ENCODE measurements at regions not wholly inside any gene's neighbourhood (a gene's known extent, or its start where the extent isn't known, plus 50 kb on each side); places are given as distances from the start of the nearest gene placed in this dataset.
"Not testable (repeated sequence)": the region's sequence is repeated elsewhere in the genome, so short reads cannot be mapped to it uniquely, and the experiment has no call there.

- DNase-seq (ENCODE audit: low read depth), result no peak
Measured at GRCh38 chr1:208347191-208347590, 103.0 kb upstream of the PLXNA2 start.

GRCh38 chr1:208349694-208350330 is 105.6 kb upstream of the PLXNA2 start:
- no peak for DNase-seq (ENCODE audit: low read depth)

- no peak for DNase-seq (ENCODE audit: low read depth)
Measured at GRCh38 chr1:208350815-208351214, 106.6 kb upstream of the PLXNA2 start.

GRCh38 chr1:208351838-208352237 is 107.7 kb upstream of the PLXNA2 start:
- DNase-seq (ENCODE audit: low read depth), result no peak

GRCh38 chr1:208353797-208354196 is 109.6 kb upstream of the PLXNA2 start:
- DNase-seq (ENCODE audit: low read depth), result not testable (repeated sequence)

- no peak for DNase-seq (ENCODE audit: low read depth)
Measured at GRCh38 chr1:208357644-208358507, 113.7 kb upstream of the PLXNA2 start.

GRCh38 chr1:208358651-208359050 is 114.5 kb upstream of the PLXNA2 start:
- no peak for DNase-seq (ENCODE audit: low read depth)

GRCh38 chr1:208362011-208362410 is 117.8 kb upstream of the PLXNA2 start:
- DNase-seq (ENCODE audit: low read depth), result no peak

- no peak for DNase-seq (ENCODE audit: low read depth)
Measured at GRCh38 chr1:208366559-208366958, 122.4 kb upstream of the PLXNA2 start.

GRCh38 chr1:208369045-208369444 is 124.9 kb upstream of the PLXNA2 start:
- no peak for DNase-seq (ENCODE audit: low read depth)

- no peak for DNase-seq (ENCODE audit: low read depth)
Measured at GRCh38 chr1:208369658-208370057, 125.5 kb upstream of the PLXNA2 start.

- DNase-seq (ENCODE audit: low read depth), result no peak
Measured at GRCh38 chr1:208374391-208374941, 130.3 kb upstream of the PLXNA2 start.

- DNase-seq (ENCODE audit: low read depth), result no peak
Measured at GRCh38 chr1:208381481-208381880, 137.3 kb upstream of the PLXNA2 start.

- no peak for DNase-seq (ENCODE audit: low read depth)
Measured at GRCh38 chr1:208387908-208388811, 144.0 kb upstream of the PLXNA2 start.

- no peak for DNase-seq (ENCODE audit: low read depth)
Measured at GRCh38 chr1:208393416-208393815, 149.2 kb upstream of the PLXNA2 start.

GRCh38 chr1:208393826-208394225 is 149.6 kb upstream of the PLXNA2 start:
- no peak for DNase-seq (ENCODE audit: low read depth)

- DNase-seq (ENCODE audit: low read depth), result no peak
Measured at GRCh38 chr1:208397286-208397685, 153.1 kb upstream of the PLXNA2 start.

- DNase-seq (ENCODE audit: low read depth), result no peak
Measured at GRCh38 chr1:208405014-208405413, 160.8 kb upstream of the PLXNA2 start.

GRCh38 chr1:208409176-208409575 is 165.0 kb upstream of the PLXNA2 start:
- no peak for DNase-seq (ENCODE audit: low read depth)

GRCh38 chr1:208410409-208410808 is 166.2 kb upstream of the PLXNA2 start:
- no peak for DNase-seq (ENCODE audit: low read depth)

- DNase-seq (ENCODE audit: low read depth), result no peak
Measured at GRCh38 chr1:208413006-208413405, 168.8 kb upstream of the PLXNA2 start.

- DNase-seq (ENCODE audit: low read depth), result no peak
Measured at GRCh38 chr1:208418667-208419066, 174.5 kb upstream of the PLXNA2 start.
